Karpas-422 (cell line): ENCODE measurements at regions not wholly inside any gene's neighbourhood (a gene's known extent, or its start where the extent isn't known, plus 50 kb on each side); places are given as distances from the start of the nearest gene placed in this dataset.

Source experiments
- DNase-seq: peaks from one replicate; pipeline ENCODE4 v3.0.0-alpha.2; 2015
- H2AFZ ChIP-seq: fragments of 200-600 bp; sonication (generic); 2 replicates; pipeline ENCODE4 v1.6.1; 2014; ENCODE audit warnings: antibody characterized with exemption, low read length, mixed read lengths
- H3K27ac ChIP-seq: fragments of 200-600 bp; sonication (generic); 2 replicates; pipeline ENCODE4 v1.5.1; 2014; ENCODE audit warnings: mild to moderate bottlenecking, low read length, moderate library complexity
- H3K27me3 ChIP-seq: fragments of 200-600 bp; sonication (generic); 2 replicates; pipeline ENCODE4 v1.6.1; 2014; ENCODE audit warnings: low read length, mixed read lengths
- H3K36me3 ChIP-seq: fragments of 200-600 bp; sonication (generic); 2 replicates; pipeline ENCODE4 v1.6.1; 2014; ENCODE audit warnings: low read length, mixed read lengths; ENCODE audit not compliant: insufficient read depth
- H3K4me1 ChIP-seq: fragments of 200-600 bp; sonication (generic); 2 replicates; pipeline ENCODE4 v1.6.1; 2014; ENCODE audit warnings: mild to moderate bottlenecking, low read length, mixed read lengths
- H3K4me2 ChIP-seq: fragments of 200-600 bp; sonication (generic); 2 replicates; pipeline ENCODE4 v1.6.1; 2014; ENCODE audit warnings: low read length, low read depth, mild to moderate bottlenecking; ENCODE audit not compliant: poor library complexity, severe bottlenecking
- H3K4me3 ChIP-seq: fragments of 200-600 bp; sonication (generic); 2 replicates; pipeline ENCODE4 v1.5.1; 2014; ENCODE audit warnings: mild to moderate bottlenecking, antibody characterized with exemption, low read length, mixed read lengths
- H3K79me2 ChIP-seq: fragments of 200-600 bp; sonication (generic); 2 replicates; pipeline ENCODE4 v1.6.1; 2014; ENCODE audit warnings: mild to moderate bottlenecking, low read length, mixed read lengths
- H3K9ac ChIP-seq: fragments of 200-600 bp; sonication (generic); 2 replicates; pipeline ENCODE4 v1.6.0; 2014; ENCODE audit warnings: low read length
- H3K9me2 ChIP-seq: fragments of 200-600 bp; sonication (generic), shearing (Covaris generic); replicated peaks from 2 replicates; pipeline ENCODE4 v1.6.0; 2014; ENCODE audit warnings: mild to moderate bottlenecking, low read length, moderate library complexity; ENCODE audit not compliant: insufficient read depth
- H3K9me3 ChIP-seq: fragments of 300-700, 200-600 bp; sonication (generic); 2 replicates; pipeline ENCODE4 v1.6.1; 2014; ENCODE audit warnings: low read length, mixed read lengths
- H4K20me1 ChIP-seq: fragments of 200-600 bp; sonication (generic); 2 replicates; pipeline ENCODE4 v1.6.1; 2014; ENCODE audit warnings: mild to moderate bottlenecking, antibody characterized with exemption, low read length, low read depth; ENCODE audit not compliant: insufficient read depth

DNA sequence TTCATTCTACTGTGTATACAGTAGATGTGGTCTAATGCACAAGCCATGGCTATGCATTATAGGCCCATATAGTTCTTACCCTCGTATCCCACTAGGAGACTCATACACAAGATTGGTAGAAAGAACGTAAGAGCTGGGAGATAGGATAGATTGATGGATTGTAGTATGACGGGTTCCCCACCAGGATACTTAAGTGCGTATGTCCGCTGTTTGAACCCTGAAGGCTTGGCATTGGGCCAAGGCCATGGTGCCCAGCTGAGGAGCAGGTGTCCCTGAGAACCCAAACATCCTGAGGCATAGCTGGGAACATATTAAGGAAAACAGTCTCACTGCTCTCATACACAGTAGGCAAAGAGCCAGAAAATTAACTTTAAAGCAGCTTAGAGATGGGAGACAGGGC, 617.5 kb upstream of the KLF12 start:
- Histone ChIP-seq H3K4me2 (no peak overlapping the region), H3K27me3 (no peaks in the 10 kb centered on the region), H3K4me1 (no peaks in the 10 kb centered on the region), H3K9me3 (no peaks in the 10 kb centered on the region), H3K9ac (no peak overlapping the region), H2AFZ (no peak overlapping the region), H3K9me2 (no peaks in the 10 kb centered on the region), H3K27ac (no peak overlapping the region), H3K36me3 (no peaks in the 10 kb centered on the region), H3K4me3 (no peak overlapping the region), H3K79me2 (no peaks in the 10 kb centered on the region), H4K20me1 (no peaks in the 10 kb centered on the region)
- no peak for DNase-seq

- no peaks in the 10 kb centered on the region for H3K9me3 ChIP-seq
These were observed 613.2 kb upstream of the KLF12 start for GRCh38 chr13:74747186-74747955.

GRCh38 chr13:74743992-74744391, 609.8 kb upstream of the KLF12 start:
- H3K27ac ChIP-seq = no peak overlapping the region
- H3K9ac ChIP-seq = no peak overlapping the region
- H4K20me1 ChIP-seq = no peaks in the 10 kb centered on the region
- no peak overlapping the region for H2AFZ ChIP-seq
- H3K36me3 ChIP-seq = no peaks in the 10 kb centered on the region
- H3K9me2 ChIP-seq = no peaks in the 10 kb centered on the region
- H3K4me1 ChIP-seq = no peaks in the 10 kb centered on the region
- no peak overlapping the region for H3K4me3 ChIP-seq
- no peak for DNase-seq
- no peaks in the 10 kb centered on the region for H3K79me2 ChIP-seq
- H3K9me3 ChIP-seq = no peaks in the 10 kb centered on the region
- no peaks in the 10 kb centered on the region for H3K27me3 ChIP-seq
- no peak overlapping the region for H3K4me2 ChIP-seq

More at GRCh38 chr13:74747186-74747955, 613.2 kb upstream of the KLF12 start:
- H3K27ac ChIP-seq = no peak overlapping the region
- no peak overlapping the region for H2AFZ ChIP-seq
- H3K9me2 ChIP-seq = no peaks in the 10 kb centered on the region
- no peak overlapping the region for H3K4me2 ChIP-seq
- H3K36me3 ChIP-seq = no peaks in the 10 kb centered on the region
- DNase-seq = no peak
- no peak overlapping the region for H3K9ac ChIP-seq
- H3K4me3 ChIP-seq = no peak overlapping the region
- H3K27me3 ChIP-seq = no peaks in the 10 kb centered on the region
- H3K79me2 ChIP-seq = no peaks in the 10 kb centered on the region
- H3K4me1 ChIP-seq = no peaks in the 10 kb centered on the region
- no peaks in the 10 kb centered on the region for H4K20me1 ChIP-seq

DNA sequence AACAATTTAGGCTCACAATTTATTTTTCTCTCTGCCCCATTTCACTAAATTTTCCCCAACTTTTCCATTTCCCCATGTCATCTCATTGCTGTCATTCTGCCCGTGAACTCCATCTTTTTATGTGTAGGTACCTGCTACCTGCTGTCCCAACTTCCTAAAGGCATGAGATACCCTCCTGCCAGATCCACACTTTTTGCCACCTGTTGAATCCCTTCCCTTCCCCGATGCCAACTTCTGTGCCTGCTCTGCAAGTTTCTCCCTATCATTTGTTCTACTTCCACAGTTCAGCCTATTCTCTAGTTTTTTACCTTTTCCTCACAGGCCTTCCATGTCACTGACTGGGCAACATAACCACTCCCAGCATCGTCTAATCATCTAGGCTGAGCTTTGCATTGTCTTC, 607.5 kb upstream of the KLF12 start:
- no peak overlapping the region for H2AFZ ChIP-seq
- no peak overlapping the region for H3K27ac ChIP-seq
- H3K79me2 ChIP-seq = no peaks in the 10 kb centered on the region
- H3K27me3 ChIP-seq = no peaks in the 10 kb centered on the region
- no peaks in the 10 kb centered on the region for H3K9me2 ChIP-seq
- no peaks in the 10 kb centered on the region for H3K36me3 ChIP-seq
- H3K9me3 ChIP-seq = no peaks in the 10 kb centered on the region
- H4K20me1 ChIP-seq = no peaks in the 10 kb centered on the region
- no peak overlapping the region for H3K4me2 ChIP-seq
- no peak overlapping the region for H3K9ac ChIP-seq
- DNase-seq = no peak
- H3K4me1 ChIP-seq = no peaks in the 10 kb centered on the region
- no peak overlapping the region for H3K4me3 ChIP-seq

GRCh38 chr13:74732736-74733385, 598.7 kb upstream of the KLF12 start:
- Histone ChIP-seq H3K27ac (no peak overlapping the region), H3K4me1 (no peaks in the 10 kb centered on the region), H4K20me1 (no peaks in the 10 kb centered on the region), H3K9ac (no peak overlapping the region), H3K79me2 (no peaks in the 10 kb centered on the region), H3K27me3 (0 out of 2 replicates have a peak, but pooled peaks cover 3% of the 10 kb centered on the region), H3K9me2 (no peaks in the 10 kb centered on the region), H3K36me3 (no peaks in the 10 kb centered on the region), H3K4me2 (no peak overlapping the region), H3K9me3 (no peaks in the 10 kb centered on the region), H2AFZ (no peak overlapping the region), H3K4me3 (no peak overlapping the region)
- no peak for DNase-seq

DNA sequence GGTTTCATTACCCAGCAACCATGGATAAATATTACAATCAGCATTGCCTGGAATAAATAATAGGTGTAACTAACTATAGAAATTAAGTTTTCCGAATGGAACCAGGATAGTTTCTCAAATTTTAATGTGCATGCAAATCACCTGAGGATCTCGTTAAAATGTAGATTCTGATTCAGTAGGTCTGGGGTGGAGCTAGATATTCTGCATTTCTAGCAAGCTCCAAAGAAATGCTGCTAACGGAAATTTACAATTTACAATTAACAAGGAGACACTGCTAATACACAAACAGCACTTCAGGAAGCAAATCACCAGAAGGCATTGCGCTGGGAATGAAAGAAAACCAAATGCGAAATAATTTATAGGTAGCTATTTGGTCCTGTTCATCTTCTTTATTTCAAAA, 597.5 kb upstream of the KLF12 start:
- Histone ChIP-seq H3K4me3 (no peak overlapping the region), H3K36me3 (no peaks in the 10 kb centered on the region), H3K4me1 (no peaks in the 10 kb centered on the region), H3K79me2 (no peaks in the 10 kb centered on the region), H3K27ac (no peak overlapping the region), H3K9me3 (no peaks in the 10 kb centered on the region), H3K9ac (no peak overlapping the region), H2AFZ (no peak overlapping the region), H4K20me1 (no peaks in the 10 kb centered on the region), H3K4me2 (no peak overlapping the region), H3K27me3 (0 out of 2 replicates have a peak, but pooled peaks cover 3% of the 10 kb centered on the region), H3K9me2 (no peaks in the 10 kb centered on the region)
- DNase-seq = no peak

DNA sequence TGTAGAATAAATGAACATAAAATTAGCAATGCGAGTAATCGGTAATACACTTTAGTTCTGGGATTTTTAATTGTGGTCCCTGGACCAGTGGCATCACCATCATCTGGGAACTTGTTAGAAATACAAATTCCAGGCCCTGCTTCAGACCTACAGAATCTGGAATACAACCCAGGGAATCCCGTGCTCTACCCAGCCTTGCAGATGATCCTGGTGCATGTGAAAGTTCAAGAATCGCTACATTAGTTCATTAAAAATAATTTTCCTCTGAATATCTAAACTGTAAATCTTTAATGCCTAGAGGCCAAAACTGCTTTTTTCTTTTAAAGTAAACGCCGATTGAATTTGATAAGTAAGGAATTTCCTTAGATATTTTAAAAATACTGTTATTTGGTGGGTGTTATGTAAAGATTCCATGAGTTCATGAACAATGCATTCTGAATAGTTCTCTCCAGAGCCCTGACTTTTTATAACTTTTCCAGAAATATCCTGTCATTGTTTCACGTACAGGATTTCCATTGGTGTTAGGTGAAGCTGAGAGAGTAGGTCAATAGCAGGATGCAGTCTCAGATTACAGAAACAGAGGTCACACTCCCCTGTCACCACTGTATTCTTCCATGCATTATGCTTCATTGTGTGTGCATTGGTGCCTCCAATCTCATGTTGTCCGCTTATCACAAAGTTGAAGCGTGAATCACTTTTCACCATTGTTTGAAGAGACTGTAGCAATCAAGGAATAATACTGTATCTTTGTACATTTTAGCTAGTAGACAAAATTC, 596.5 kb upstream of the KLF12 start:
- Histone ChIP-seq H4K20me1 (no peaks in the 10 kb centered on the region), H3K9ac (no peak overlapping the region), H3K27ac (no peak overlapping the region), H2AFZ (no peak overlapping the region), H3K4me3 (no peak overlapping the region), H3K9me2 (no peaks in the 10 kb centered on the region), H3K4me1 (no peaks in the 10 kb centered on the region), H3K9me3 (no peaks in the 10 kb centered on the region), H3K36me3 (no peaks in the 10 kb centered on the region), H3K4me2 (no peak overlapping the region), H3K27me3 (0 out of 2 replicates have a peak, but pooled peaks cover 3% of the 10 kb centered on the region), H3K79me2 (no peaks in the 10 kb centered on the region)
- DNase-seq = no peak

- H3K4me1 ChIP-seq = no peaks in the 10 kb centered on the region
- H4K20me1 ChIP-seq = no peaks in the 10 kb centered on the region
- H3K4me3 ChIP-seq = no peak overlapping the region
These were observed 592.0 kb upstream of the KLF12 start for GRCh38 chr13:74726206-74726605.

More at GRCh38 chr13:74726206-74726605, 592.0 kb upstream of the KLF12 start:
- H3K9me3 ChIP-seq = no peaks in the 10 kb centered on the region
- no peaks in the 10 kb centered on the region for H3K79me2 ChIP-seq
- no peak for DNase-seq
- H2AFZ ChIP-seq = no peak overlapping the region
- no peak overlapping the region for H3K9ac ChIP-seq
- H3K27me3 ChIP-seq = no peaks in the 10 kb centered on the region
- H3K4me2 ChIP-seq = no peak overlapping the region
- H3K9me2 ChIP-seq = no peaks in the 10 kb centered on the region
- no peak overlapping the region for H3K27ac ChIP-seq
- H3K36me3 ChIP-seq = no peaks in the 10 kb centered on the region
